DMS153 (cell line): ENCODE measurements at regions not wholly inside any gene's neighbourhood (a gene's known extent, or its start where the extent isn't known, plus 50 kb on each side); places are given as distances from the start of the nearest gene placed in this dataset.
"Not testable (repeated sequence)": the region's sequence is repeated elsewhere in the genome, so short reads cannot be mapped to it uniquely, and the experiment has no call there.

Source experiments
- DNase-seq: peaks from one replicate; lab custom pipeline; 2025; lab: John Stamatoyannopoulos, UW

DNA sequence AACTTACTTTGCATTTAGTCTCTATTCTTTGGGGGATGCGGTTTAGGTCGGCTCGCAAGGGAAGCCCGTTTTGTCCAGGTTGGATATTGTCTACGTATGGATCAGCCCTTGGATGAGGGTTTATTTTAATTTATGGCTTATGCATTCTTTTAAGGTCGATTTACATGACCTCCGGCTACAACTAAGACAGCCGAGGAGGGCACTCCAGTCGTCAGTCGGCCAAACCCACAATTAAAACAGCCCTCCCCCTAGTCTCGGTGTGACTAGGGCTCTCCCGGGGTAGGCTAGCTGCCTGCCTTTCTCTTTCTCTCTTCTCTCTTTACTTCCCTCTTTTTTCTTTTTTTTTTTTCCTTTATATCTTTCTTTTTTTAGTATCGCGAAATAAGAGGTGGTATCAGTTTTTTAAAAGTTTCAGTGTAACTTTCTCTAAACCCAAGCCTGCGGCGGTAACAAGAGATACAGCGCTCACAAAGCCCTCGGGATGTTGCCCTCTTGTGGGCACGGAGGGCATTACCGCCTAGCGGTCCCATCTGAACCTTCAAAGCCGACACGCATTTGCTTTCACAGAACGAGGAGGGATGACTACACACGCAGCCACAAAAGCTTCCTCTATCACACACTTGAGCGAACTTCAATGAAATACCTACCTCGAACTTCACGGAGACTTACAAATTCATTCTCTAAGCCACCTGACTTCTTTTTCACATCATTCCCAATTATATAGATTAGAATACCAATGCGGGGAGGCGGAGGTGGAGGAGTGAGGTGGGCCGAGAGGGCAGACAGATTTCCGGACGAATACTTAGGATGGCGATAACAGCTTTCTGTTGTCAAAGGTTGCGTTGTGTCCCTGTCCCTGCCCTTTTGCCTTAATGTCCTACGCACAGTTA is 132.3 kb upstream of the C11orf58 start:
- DNase-seq: peak; percentile 88

- DNase-seq: no peak
Observed at GRCh38 chr11:16605389-16605893, 133.0 kb upstream of the C11orf58 start.

DNA sequence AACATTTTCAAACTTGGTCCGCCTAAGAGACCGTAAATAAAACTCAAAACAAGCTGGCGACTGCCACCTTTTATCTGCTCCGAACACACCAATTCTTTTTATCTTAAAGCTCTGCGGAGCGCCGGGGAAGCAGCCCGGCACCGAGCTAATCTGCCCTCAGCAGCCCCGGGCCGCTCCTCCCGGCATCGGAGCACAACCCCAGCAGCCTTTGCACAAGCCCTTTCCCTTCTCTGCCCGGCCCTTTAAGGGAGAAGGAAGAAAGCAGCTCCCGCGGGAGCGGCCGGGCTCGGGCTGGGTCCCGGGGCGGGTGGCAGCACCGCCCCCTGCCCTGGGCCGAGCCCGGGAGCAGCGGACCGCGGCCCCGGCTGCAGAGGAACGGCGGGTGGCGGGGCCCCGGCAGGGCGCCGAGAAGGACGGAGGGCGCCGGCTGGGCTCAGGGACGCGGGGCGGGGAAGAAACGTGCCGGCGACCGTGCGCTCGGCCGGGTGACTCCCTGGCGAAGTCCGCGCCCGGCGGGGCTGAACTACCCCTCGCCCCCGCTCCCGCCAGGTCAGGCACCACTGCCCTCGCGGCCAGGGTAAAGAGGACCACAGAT is 133.6 kb upstream of the C11orf58 start:
- peak; percentile 34 for DNase-seq

DNA sequence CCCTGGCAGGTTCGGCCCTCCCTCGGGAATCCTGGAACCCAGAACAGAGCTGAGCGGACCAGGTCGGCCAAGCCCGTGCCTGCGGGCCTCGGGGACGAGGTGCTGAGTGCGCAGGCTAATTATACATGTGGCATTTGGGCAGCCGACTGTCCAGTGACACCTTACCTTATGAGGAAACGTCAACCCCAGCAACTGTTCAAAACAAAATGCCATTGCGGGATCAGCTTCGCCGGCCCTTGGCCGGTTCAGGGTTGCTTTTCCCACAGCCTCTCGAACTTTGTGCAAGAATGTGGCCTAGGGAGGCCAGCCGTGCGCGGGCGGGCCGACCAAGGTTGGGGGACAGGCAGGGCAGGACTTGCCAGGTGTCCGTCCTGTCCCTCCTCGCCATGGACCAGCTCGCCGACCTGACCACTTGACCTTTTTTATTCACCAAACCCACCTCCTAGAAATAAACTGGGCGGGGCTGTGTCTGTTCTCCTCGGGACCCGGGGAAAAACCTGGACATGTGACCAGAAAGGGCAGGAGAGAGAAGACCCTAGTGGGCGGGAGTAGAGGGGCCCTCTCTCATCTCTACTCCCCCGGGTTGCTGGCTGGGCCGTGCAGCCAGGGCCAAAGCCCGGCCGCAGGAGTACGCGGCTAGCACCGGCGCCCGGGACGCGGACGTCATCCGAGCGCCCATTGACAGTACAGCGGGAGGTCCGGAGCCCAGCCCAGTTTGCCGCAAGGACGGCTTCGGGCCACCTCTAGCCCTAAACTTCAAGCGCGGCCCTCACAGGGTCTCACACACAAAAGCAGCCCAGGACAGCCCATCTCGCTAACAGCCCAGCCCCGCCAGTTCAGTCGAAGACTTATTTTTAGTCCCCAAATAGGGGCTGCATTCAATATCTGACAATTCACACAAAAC is 134.3 kb upstream of the C11orf58 start:
- DNase-seq: peak; percentile 18

DNA sequence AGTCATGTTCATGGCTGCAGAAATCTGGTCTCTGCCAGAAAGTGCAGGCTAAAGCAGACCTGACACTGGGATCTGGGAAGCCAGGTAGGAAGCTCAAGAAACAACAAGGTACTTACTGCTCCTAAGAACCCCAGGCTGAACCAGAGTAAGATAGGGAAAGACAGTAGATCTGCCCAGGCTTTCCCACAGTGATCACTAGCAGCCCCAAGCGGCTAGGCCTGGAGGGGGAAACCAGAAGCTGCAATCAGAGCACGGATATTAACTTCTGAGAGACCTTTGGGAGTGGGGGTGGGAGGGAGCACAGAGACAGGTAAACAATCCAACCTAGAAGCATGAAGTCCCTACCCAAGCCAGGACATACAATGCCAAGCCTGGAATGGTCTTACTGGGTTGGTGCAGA is 135.2 kb upstream of the C11orf58 start:
- DNase-seq: no peak

DNA sequence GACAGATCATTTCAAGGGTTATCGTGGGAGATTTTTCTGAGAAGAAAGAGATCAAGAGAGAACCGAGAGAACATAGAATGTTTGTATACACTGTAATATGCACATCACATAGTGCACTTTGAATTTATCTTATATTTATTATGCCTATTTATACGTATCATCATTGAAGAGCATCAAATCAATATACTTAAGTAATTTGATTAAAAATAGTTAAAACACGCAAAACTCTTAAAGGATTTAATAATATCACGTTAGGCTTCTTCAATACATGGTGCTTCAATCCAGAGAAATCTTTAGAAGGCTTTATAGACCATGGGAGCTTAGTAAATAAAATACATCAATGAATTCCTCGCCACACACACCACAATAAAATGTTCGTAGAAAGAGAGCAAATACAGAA is 139.5 kb upstream of the C11orf58 start:
- no peak for DNase-seq

DNA sequence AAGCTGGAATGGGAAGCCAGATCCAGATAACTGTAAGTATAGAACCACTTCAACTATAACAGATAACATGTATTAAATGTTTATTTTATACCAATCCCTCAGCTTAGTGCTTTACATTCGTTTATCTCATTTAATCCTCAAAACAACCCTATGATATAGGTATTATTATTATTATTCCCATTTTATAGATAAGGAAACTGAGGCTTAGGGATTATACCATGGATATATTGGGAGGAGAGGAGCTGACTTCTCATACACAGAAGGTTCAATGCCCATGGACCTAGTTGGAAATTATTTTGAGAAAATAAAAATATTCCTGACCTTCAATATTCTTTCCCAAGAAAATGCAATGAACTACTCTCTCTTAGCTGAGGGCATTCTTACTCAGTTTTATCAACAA is 140.4 kb upstream of the C11orf58 start:
- DNase-seq: no peak

DNA sequence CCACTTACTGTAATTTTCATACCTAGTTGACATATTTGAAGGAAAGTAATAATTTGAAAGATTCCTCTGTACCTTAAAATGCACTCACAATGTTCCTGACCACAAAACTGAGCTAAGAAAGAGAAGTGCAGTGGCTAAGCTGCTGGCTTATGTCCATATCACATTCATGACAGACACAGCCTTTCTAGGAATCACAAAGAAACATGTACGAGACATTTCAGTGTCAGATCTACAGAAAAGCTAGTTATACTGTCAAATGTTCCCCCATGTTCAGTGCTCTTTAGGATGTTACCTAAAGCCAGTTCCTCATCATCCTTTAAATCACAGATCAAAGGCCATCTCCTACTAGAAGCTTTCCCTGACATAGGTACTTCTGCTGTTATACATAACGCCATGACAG is 142.2 kb upstream of the C11orf58 start:
- no peak for DNase-seq

DNA sequence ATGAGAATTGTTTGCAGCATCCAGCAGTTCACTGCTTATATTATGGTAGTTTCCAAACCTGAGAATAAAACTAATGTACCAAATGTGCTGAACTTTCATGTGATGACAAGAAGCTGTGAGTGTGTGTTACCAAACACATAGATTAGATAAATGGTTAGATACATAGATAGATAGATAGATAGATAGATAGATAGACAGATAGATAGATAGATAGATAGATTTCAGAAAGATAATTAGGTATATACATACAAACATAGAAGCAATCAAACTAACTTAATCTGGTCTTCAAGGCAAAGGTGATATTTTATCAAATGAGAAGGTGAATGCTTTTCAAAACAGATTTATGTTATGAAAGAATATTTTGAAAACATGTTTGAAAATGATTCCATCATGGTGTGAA is 147.3 kb upstream of the C11orf58 start:
- DNase-seq: no peak

DNA sequence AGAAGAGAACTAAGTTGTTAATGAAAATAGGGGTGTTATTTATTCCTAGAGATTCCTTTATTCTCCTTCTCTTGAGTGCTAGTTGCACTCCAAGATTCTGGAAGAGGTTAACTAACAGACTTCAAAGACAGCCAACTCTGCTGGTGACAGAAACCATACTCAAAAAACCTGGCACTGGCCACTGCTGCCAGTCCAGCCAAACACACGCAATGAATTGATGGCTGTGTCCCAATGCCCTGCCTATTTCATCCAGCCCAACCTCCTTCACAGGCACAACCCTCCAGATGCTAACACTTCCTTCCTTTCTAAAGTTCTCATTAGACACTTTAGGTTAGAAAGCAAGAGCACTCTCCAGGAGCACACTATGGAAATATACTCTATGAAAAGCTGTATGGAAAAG is 150.8 kb upstream of the C11orf58 start:
- no peak for DNase-seq

DNA sequence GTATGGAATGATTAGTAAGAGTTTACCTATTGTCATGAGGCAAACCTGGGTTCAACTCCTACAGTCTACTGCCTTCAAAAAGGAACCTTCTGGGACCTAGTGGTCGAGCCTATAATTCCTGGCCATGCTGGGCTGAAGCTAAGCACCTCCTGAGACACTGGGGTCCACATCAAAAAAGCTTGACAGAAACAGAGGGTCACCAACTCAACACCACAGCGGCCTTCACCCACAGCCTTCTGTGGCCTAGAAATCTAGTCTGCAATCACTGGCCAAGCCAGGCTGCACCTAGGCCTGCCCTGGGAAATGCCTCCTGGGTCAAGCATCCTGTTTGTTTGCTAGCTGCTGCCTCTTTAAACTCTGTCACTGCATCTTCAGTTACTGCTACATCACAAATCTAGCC is 153.9 kb upstream of the C11orf58 start:
- DNase-seq: no peak

GRCh38 chr11:16581078-16581477 is 157.4 kb upstream of the C11orf58 start:
- DNase-seq: not testable (repeated sequence)

- no peak for DNase-seq
Observed at GRCh38 chr11:16577490-16577889, 161.0 kb upstream of the C11orf58 start.

- not testable (repeated sequence) for DNase-seq
Observed at GRCh38 chr11:16574889-16575288, 163.6 kb upstream of the C11orf58 start.

GRCh38 chr11:16572945-16573344 is 165.5 kb upstream of the C11orf58 start:
- DNase-seq: peak; percentile 37

DNA sequence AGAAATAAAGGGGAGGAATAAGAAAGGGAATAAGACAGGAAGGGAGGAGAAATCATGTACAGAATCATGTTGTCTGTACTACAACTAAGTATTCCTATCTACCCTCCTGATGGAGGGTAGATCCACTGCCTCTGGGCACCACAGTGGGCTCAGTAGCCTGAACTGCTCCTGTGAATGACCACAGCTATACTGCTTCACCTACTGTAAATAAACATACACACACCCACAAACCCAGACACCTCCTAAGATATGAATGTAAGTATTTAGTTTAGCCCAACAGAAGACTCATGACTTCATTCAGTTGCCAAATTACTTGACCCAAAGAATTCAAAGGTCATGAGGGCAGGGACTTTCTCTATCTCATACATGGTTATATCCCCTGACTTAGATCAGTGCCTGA is 177.3 kb upstream of the C11orf58 start:
- DNase-seq: no peak

DNA sequence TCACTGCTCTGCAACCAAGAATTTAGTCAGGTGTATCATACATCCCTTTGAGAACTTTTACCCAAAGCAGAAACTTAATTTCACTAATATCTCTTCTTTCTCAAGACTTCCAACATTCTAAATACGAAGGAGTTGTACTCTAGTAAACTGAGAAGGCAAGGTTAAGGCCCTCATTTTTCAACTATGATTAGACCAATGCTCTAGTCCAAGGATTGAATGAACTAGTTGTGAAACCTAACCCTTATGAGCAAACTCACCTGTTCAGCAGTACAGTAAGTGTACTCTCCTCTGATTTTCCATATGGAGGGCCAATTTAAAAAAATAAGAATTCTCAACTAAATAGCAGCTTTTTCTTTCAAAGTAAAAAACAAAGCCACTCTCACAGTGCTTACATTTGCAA is 180.0 kb upstream of the C11orf58 start:
- no peak for DNase-seq

GRCh38 chr11:16555956-16556355 is 182.5 kb upstream of the C11orf58 start:
- no peak for DNase-seq

DNA sequence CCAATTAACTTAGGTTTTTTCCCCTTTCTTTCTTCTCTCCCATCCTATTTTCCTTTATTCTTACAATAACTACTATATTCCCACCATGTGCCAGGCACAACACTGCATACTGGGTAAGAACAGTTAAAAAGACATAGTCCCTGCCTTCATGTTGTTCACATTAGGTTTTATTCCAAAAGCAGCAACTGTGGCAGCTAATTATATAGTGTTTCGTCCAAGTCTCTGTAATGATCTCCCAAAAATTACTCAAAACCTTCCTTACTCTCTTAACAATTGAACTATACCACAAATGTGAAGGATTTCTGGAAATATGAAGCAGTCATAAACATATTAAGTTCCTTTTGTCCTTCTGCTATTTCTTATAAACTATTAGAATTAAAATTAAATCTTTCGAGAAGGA is 184.1 kb upstream of the C11orf58 start:
- no peak for DNase-seq

GRCh38 chr11:16547879-16548278 is 190.6 kb upstream of the C11orf58 start:
- no peak for DNase-seq

- DNase-seq: no peak
Observed at GRCh38 chr11:16543642-16544041, 187.3 kb upstream of the SOX6 start.

DNA sequence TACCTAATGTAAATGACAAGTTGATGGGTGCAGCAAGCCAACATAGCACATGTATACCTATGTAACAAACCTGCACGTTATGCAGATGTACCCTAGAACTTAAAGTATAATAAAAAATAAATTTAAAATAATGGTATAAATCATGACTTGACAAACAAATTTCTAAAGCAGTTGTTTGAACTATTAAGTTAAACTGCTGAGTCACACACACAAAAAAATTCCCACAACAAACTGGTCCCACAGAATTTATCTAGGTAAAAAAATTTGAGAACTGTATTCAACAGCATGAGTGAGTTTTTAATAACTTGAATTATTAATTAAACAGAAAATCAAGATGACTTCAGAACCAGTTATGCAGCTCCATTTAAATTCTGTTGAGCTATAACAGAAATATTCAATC is 186.0 kb upstream of the SOX6 start:
- DNase-seq: no peak
